Upper lobe of left lung (tissue), 4 donors: ENCODE measurements at regions not wholly inside any gene's neighbourhood (a gene's known extent, or its start where the extent isn't known, plus 50 kb on each side); places are given as distances from the start of the nearest gene placed in this dataset.

Experiments
- CTCF ChIP-seq, 6 experiments: fragments of 450-650 bp in 4 of 6; fragments of 200-600 bp in 2 of 6; sonication (generic) in 2 of 6; IDR thresholded peaks; one replicate each; pipeline ENCODE4 v1.5.1; 2016 to 2019; ENCODE audit warnings: antibody characterized with exemption in 6 of 6
- EP300 ChIP-seq, 4 donors: sonication (generic); formaldehyde crosslinking; IDR thresholded peaks; one replicate each; pipeline ENCODE4 v1.5.1; 2017; ENCODE audit warnings: antibody characterized with exemption in 4 of 4, control low read depth in 2 of 4
- POLR2A ChIP-seq, 4 donors: fragments of 450-650 bp; IDR thresholded peaks; one replicate each; pipeline ENCODE4 v1.5.1; 2016 to 2017; ENCODE audit warnings: antibody characterized with exemption in 4 of 4, mild to moderate bottlenecking in 2 of 4

DNA sequence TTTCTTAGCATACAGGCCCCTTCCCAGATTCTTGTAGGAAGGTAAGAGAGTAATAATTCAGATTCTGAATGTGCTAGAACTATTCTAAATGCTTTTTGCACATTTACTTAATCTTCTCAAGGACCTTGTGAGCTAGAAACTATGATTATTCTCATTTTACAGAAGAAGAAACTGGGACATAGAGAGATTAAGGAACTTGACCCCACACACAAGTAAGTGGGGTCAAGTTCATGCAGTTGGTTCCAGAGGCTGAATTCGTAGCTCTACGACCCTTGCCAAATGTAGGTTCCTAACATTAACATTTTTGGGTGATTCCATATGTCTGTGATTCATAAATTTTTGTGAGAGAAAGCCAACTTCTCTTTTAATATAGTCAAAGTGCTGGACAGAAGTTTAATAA lies 238.1 kb downstream of the LACC1 start:
- TF ChIP-seq CTCF (IDR thresholded peaks at IDR 0.05) (no peak), EP300 (IDR thresholded peaks at IDR 0.05) (no peak), POLR2A (IDR thresholded peaks at IDR 0.05) (no peak)
